ENCODE measurements at regions not wholly inside any gene's neighbourhood (a gene's known extent, or its start where the extent isn't known, plus 50 kb on each side); places are given as distances from the start of the nearest gene placed in this dataset.
"Not testable (repeated sequence)": the region's sequence is repeated elsewhere in the genome, so short reads cannot be mapped to it uniquely, and the experiment has no call there.

GRCh38 chr16:87006789-87007745 lies 310.1 kb downstream of the C16orf95 start:
- no peak for DNase-seq

- no peak for DNase-seq
These were observed 309.3 kb downstream of the C16orf95 start for GRCh38 chr16:87007907-87008306.

- no peak for DNase-seq
These were observed 308.5 kb downstream of the C16orf95 start for GRCh38 chr16:87008664-87009063.

GRCh38 chr16:87012954-87013938 lies 303.9 kb downstream of the C16orf95 start:
- no peak for DNase-seq

- DNase-seq = no peak
These were observed 303.1 kb downstream of the C16orf95 start for GRCh38 chr16:87014112-87014511.

- DNase-seq = no peak
These were observed 302.2 kb downstream of the C16orf95 start for GRCh38 chr16:87015021-87015420.

- DNase-seq = no peak
These were observed 300.9 kb downstream of the C16orf95 start for GRCh38 chr16:87016046-87017035.

- DNase-seq = no peak
These were observed 299.7 kb downstream of the C16orf95 start for GRCh38 chr16:87017371-87018012.

GRCh38 chr16:87025676-87026075 lies 291.5 kb downstream of the C16orf95 start:
- DNase-seq = no peak

GRCh38 chr16:87027056-87027616 lies 290.1 kb downstream of the C16orf95 start:
- no peak for DNase-seq

GRCh38 chr16:87028481-87029320 lies 288.5 kb downstream of the C16orf95 start:
- DNase-seq = no peak

GRCh38 chr16:87032554-87032953 lies 284.6 kb downstream of the C16orf95 start:
- no peak for DNase-seq

- DNase-seq = no peak
These were observed 284.1 kb downstream of the C16orf95 start for GRCh38 chr16:87033021-87033471.

GRCh38 chr16:87033541-87034300 lies 283.5 kb downstream of the C16orf95 start:
- no peak for DNase-seq

- no peak for DNase-seq
These were observed 282.9 kb downstream of the C16orf95 start for GRCh38 chr16:87034317-87034716.

GRCh38 chr16:87035053-87035452 lies 282.1 kb downstream of the C16orf95 start:
- DNase-seq = no peak

- no peak for DNase-seq
These were observed 280.2 kb downstream of the C16orf95 start for GRCh38 chr16:87037012-87037411.

GRCh38 chr16:87038528-87038927 lies 278.7 kb downstream of the C16orf95 start:
- DNase-seq = not testable (repeated sequence)
